Retina (tissue), 1 donor: ENCODE measurements at regions not wholly inside any gene's neighbourhood (a gene's known extent, or its start where the extent isn't known, plus 50 kb on each side); places are given as distances from the start of the nearest gene placed in this dataset.

Source experiments
- DNase-seq: peaks from one replicate; pipeline ENCODE4 v3.0.0-alpha.2; 2016

DNA sequence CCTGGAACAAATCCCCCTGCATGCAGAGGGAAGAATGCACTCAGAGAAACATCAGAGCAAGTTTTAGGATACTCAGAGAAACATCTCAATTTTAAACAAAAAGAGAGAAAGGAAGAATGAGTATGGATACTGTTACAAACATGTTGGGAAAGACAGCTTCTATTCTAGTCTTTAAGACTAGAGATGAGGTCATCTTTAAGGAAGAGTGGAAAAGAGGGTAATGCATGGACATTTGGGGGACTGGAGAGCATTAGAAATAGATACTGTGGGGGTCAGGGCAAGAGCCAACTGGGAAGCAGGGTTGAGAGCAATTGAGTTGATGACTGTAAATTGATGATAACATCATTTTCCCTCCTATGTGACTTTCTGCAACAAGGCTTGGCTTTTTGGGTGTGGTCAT lies 431.2 kb downstream of the CDH26 start:
- DNase-seq: no peak

DNA sequence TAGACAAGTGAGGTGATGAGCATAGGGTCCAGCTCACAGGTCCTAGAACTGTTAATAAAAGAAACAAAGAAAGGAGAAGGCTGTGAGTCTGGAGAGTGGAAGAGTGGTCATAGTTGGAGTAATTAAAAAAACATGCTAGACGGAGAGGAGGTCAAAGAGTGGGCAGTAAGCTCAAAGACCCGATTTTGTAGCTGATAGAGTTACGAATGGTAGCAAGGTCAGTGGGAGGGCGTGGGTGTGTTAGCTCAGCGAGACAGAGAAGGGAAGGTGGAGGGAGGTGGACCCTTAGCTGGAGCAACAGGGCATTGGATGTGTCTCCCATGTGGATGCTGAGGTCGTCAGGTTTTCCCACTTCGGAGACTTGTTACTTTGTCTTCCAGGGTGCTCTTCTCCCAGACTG lies 431.7 kb downstream of the CDH26 start:
- no peak for DNase-seq

DNA sequence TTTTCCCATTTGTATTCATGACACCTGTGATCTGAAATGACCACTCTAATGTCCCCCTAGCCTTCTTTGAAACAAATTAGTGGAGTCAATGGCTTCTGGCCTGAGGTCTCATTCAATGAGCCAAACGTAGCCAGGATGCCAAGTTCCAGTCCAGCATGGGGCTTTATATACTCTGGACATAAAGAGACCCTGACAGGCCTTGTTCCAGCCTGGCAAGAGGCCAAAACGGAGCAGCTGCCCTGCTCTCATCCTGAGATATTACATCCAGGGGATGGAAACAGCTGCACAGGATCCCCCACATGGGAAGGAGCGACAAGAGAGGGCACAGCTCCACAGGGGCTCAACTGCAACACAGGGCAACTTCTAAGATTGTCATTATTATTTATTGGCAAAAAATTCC lies 437.8 kb downstream of the CDH26 start:
- peak; percentile 55 for DNase-seq

DNA sequence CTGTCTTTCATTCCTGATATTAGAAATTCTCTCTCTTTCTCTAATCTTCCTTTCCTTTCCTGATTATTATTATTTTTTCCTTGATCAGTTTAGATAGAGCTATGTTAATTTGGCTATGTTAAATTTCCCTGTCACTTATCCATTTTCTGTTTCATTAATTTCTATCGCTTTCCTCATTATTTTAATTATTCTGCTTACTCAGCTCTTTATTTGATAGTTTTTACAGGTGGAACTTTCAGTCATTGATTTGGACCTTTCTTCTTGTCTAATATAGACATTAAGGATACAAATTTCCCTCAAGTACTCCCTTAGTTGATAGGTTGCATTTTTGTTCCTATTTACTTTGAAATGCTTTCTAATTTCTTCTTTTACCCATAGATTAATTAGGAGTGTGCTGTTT lies 442.3 kb downstream of the CDH26 start:
- DNase-seq: no peak

DNA sequence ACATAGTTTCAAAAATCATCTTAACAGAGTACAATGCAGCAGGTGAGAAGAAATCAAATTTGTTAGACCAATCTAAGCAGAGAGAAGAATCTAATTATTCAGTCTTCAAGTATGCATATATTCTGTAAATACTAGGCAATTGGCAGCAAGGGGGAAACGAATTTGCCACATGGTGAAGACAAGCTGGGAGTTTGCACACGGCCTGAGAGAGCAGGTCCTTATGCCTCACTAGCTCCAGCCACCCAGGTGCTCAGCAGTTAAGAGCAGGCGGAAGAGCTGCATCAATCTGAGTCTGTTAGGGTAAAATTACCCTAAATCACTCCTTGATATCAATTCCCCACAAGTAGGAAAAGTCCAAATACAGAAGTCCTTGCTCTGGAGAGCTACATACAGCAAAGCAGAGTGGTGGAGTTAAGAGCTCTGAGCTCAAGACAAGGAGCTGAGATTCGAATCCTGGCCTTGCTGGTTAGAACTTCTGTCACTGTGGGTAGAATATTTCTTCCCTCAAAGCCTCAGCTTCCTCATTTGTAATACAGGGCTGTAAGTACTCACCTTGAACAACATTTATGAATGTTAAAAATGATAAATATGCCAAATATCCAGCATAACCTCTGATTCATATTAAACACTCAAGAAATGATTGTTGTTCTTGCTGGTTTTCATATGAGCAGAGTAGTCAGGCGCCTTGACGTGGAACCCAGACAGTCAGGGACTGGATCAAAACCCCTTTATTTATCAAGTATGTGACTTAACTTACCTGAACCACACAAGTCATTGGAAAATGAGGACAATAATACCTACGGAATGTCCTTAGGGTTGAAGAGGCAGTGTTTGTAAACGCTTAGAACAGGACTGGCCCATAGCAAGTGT lies 444.2 kb downstream of the CDH26 start:
- no peak for DNase-seq

DNA sequence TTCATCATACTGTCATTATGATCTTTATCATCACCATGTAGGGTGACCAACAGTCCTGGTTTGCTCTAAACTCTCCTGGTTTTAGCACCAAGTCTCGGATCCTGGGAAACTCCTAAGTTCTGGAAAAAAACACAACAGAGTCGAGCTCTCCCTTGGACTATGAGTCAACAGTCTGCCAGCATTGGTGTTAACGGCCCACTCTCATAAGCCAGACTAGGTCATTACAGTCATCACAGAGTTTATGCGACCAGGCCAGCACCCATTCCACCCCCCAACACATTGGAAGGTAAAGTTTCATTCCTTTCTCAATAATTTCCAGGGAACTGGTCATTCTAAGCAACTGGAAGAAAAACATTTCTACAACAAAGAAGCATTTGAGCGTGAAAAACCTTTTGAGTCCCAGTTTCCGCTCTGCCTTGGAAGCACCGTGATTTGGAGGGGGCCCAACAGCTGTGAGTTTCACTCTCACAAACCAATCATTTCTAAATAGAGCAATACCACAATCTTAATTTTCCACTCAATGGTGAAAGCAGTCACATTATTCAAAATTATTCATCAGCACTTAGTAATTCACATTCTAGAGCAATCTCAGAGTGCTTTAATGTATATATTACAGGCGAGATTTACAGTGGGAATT lies 445.0 kb downstream of the CDH26 start:
- DNase-seq: no peak

DNA sequence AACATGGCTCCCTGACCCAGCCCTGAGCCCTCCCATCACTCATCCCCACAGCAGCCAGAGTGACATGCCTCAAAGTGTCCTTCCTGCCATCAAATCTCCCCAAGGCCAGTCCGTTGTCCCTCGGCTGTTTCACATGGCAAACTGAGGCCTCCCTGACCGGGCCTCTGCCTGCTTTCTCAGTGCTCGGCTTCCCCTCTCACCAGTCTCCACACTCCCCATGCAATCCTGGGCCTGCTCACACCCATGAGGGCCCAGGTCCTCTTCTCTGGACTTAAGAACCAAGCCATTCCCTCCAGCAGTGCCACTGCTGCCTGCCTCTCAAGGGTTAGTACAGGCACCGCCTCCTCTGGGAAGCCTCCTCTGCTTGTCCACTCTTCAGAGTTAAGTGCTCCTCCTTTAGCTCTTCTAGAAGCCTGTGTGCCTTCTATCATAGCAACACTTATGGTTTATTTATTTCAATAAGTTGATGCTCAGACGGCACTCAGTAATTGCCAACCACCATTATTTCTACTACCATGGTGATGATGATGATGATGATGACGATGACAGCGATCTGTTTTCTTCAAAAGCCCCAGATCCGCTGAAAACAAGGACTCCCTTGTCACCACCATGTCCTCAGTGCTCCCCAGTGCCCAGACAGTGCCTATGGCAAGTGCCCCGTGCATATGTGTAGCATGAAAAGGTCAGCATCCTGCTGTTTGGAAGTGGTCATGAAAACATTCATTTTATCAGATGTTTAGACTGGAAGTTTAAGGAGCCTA lies 449.0 kb downstream of the CDH26 start:
- no peak for DNase-seq

DNA sequence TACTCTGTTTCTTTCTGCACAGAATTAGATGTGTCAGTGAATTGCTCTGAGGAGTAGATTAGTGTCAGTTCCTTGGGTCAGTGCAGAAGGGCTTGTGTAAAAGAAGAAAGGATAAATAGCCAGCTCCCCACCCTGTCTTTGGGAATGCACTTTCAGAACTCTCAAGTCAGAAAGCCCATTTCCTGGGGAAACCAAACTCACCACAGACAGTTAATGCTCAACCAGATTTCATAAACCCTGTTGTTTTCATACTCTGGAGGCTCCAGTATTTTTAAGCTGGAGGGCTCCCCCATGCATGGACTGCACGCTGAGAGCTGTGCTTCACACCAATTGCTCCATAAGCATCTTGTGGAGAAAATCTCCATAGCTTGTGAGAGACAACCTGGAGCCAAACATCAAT lies 449.7 kb downstream of the CDH26 start:
- no peak for DNase-seq

DNA sequence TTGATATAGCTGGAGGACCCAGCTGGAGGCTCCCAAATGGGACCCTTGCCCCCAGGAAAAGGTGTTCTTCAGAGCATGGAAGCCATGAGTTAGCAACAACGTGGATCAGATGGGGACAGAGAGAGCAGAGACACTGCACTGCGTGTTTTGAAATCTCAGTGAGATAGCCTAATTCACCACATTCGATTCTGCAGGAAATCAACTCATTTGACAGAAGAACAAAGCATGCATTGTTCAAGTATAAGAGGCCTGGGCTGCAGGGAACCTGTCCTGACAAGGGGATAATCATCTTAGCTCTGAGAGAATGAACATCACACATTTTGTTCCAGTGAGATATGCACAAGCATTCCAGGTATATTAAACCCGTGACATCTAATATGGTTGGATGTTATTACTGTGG lies 450.2 kb downstream of the CDH26 start:
- DNase-seq: no peak

DNA sequence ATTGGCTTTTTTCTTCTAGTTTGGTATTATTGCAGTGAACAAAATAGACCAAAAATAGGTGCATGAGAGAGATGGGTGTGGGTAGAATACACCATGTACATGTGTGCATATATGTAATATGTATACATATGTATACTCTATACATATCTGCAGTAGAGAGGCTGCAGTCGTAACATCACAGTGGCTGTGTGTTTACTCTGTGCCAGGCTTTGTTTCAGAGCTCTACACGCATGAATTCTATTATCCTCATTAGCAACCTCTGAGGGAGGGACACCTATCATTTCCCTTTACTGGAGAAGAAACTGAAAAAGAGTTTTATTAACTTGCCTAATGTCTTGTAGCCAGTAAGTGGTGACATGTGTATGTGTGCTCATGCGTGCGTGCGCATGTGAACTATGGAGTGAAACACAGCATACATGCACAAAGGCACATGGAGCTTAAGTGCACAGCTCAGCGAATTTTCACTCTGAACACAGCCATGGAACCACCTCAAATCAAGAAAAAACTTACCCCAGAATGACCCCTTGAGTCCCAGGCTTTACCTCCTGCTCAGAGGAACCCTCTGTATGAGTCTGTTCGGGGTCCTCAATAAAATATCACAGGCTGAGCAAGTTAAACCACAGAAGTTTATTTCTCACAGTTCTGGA lies 452.5 kb downstream of the CDH26 start:
- no peak for DNase-seq

DNA sequence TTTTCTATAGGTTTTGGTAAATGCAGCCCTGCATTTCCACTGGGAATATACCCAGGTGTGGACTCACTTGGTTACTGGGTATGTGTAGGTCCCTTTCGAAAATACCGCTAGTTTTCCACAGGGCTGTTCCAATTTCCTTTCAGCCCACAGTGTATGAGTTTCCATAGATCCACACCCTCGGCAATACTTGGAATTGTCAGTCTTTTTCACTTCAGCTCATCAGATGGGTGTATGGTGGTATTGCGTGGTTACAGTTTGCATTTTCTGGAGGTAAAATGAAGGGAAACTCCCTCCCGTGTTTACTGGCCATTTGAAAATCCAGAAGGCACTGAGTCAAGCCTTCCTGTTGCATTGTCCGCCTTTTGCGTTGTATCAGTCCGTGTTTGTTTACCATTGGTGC lies 453.6 kb downstream of the CDH26 start:
- DNase-seq: no peak

DNA sequence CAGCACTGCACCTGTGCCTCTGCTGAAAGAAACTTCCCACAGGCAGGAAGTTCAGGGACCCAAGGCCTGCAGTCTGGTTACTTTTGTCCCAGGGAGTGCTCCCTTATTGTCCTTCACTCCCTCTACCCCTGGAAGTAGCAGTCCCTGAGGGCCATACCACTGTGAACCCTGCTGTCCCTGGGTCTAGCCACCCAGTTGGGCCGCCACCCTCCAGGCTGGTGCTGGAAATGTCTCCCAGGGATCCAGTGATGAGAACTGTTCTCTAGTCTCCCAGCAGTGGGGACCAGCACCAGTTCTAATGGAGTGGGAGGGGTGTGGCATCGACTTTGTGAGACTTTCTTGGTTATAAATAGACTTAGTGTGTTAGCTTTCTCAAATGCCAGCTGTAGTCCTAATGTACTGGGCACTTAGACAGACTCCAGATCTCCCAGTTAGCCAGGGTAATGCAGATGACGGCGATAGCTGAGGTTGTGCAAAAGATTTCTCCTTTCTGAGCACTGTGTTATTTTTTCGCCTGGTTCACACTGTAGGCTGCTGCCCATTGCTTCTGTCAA lies 462.5 kb downstream of the CDH26 start:
- no peak for DNase-seq

DNA sequence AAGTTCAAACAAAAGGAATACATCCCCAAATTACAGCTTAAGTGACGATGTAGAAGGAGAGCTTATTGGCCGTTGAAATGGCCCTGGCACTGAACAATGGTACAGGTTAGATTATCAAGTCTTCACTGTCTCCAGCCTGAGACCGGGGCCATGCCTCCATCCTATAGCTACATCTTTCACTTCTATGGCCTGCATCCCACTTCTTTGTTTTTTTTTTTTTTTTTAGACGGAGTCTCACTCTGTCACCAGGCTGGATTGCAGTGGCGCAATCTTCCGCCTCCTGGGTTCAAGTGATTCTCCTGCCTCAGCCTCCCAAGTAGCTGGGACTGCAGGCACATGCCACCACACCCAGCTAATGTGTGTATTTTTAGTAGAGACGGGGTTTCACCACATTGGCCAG lies 464.6 kb downstream of the CDH26 start:
- DNase-seq: no peak

DNA sequence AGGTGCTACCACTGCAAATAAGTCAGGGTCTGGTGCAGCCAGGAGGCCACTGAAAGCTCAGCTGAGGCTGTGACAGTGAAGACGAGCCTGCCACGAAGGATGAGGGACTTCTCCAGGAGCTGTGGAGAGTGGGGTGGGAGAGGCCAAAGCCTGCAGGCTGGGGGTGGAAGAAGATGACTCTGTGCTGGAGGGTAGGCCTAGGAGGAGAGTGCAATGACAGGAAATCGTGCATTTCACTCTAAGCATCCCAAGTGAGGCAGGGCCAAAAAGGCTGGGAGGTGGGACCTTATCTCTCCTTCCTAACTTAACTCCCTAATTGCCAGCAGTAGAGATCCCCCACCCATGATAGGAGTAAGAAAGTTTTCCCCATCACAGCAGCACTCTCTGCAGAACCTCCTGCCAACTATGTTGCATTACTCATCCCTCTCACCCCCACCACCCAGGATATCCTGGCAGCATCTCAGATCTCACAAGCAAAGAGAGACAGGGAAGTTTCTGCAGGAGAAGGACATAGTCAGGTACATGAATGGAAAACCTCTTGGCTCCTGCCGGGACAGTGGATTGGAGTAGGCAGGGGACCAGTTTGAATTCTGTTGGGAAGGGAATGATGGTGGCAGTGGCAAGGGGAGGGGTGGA lies 466.2 kb downstream of the CDH26 start:
- DNase-seq: no peak

DNA sequence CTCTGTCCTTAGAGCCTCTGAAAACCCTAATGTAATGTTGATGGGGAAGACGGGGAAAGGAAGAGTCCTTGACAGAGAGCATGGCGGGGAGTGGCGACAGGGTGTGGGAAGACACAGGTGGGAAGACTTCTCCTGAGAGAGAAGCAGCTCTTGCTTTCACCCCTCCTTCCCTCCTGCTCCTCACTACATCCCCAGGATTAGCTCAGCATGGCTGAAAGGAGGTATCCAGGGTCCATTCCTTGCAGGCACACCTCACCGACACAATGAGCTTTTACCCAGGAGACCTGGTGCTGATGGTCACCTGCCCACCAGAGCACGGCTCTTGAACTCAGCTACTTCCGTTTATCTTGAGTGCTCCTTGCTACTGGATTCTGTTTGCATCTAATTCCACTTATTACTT lies 469.3 kb downstream of the CDH26 start:
- DNase-seq: no peak

DNA sequence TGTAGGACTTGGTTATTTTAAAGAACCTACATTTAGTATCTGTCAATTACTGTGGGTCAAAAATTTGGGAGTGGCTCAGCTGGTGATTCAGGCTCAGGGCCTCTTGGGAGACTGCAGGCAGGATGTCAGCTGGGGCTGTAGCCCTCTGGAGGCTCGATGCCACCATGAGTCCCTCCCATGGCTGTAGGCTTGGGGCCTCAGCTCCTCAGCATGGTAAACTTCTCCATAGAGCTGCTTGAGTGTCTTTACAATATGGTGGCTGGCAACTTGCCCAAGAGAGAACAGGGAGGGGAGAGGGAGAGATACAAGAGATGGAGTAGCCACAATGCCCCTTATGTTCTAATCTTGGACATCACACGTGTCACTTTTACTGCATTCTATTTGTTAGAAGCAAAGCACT lies 470.4 kb downstream of the CDH26 start:
- no peak for DNase-seq

DNA sequence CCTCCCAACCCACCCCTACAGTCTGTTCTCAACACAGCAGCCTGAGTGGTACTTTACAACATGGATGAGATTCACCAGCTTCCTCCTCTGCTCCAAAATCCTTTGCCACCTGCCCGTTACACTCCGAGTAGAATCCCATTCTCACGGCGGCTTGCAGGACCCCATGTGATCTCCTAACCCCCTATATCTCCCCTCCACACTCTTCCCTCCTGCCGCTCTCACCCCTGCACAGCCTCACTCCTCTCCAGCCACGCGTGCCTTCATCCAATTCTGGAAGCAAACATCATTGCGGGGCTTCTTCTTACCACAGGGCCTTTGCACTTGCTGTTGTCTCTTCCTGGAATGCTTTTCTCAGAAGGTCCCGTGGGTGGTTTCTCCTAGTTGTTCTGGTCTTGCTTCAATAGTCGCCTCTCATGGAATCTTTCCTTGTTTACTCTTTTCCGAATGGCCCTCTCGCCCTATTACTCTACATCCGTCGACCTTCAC lies 472.3 kb downstream of the CDH26 start:
- DNase-seq: no peak

DNA sequence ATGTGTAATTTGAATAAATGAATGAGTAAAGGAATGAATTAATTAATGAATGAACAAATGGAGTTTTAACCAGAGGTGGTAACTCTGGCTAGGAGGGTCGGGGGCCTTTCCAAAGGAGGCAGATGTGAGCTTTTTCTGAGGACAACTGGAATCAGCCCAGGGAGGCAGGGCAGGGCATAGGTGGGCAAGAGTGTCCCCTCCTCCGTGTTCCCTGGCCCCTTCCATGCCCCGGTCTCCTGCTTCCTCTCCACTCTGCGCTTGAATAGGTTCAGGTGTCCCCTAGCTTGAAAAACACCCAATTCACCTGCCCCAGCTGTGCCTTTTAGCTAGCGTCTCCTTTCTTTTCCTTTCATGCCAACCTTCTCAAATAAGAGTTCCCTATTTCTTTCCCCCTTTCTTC lies 473.1 kb downstream of the CDH26 start:
- no peak for DNase-seq

DNA sequence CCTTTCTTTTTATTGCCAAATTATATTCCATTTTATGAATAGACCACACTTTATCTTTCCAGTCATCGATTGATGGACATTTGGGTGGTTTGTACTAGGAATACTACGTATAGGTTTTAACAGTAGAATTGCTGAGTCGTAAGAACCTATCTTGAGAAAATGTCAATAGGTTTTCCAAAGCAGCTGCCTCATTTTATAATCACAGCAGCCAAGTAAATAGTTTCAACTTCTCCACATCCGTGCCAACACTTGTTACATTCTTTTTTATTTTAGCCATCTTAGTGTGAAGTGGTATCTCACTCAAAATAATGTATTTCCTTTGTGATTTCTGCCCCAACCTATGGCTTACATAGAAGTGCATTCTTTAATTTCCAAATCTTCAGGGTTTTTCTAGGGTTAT lies 479.2 kb downstream of the CDH26 start:
- DNase-seq: no peak

DNA sequence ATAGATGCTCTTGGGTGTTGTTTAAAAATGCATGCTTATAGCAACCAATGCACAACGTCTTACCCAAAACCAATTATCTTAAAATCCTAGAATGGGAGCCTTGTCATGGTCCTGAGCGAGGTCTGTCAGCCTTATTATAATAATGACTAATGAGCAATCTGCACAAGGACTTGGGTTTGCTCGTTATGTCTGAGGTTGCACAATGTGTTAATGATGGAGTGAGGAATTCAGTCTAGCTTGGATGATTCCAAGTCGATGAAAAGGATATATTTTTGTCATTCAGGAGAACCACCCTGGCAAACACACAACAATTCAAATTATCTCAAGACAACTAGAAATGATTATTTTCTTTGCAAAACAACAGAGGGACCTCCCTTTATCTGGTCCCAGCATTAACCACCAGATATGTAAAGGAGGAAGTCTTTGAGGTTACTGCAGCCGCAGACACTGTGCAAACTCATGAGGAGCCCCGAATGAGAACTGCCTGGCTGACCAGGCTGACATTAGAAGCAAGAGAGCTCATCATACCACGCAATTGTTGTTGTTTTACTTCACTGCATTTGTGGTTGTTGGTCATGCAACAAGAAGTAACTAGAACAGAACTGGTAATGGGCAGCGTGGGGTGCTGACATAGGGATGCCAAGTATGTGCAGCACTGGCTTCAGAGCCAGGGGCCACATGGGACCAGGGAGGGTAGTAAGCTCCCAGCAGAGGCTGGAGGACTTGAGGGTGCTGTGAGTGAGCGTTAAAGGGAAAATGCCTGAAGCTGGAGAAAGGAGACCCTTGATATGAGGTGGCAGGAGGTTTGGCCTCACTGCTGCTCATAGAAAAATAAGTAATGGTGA lies 488.3 kb downstream of the CDH26 start:
- DNase-seq: no peak

DNA sequence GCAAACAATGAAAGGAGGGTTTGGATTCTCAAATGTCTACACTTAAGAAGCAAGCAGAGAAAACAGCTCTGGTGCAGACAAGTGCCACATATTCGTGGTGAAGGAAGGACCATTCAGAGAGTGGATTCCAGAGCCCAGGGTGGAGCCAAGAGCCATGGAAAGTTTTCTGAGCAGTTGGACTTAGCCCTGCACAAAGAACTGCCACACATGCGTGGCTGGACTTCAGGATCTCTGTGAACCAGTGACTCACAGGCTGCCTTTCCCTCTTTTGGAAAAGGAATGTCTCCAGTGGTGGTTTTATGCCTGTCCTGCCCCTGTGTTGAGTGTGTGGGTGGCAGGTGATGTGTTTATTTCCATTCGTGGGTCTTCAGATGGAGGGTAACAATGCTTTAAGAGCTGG lies 489.5 kb downstream of the CDH26 start:
- no peak for DNase-seq
